ENCODE measurements at regions not wholly inside any gene's neighbourhood (a gene's known extent, or its start where the extent isn't known, plus 50 kb on each side); places are given as distances from the start of the nearest gene placed in this dataset.
"Not testable (repeated sequence)": the region's sequence is repeated elsewhere in the genome, so short reads cannot be mapped to it uniquely, and the experiment has no call there.

DNA sequence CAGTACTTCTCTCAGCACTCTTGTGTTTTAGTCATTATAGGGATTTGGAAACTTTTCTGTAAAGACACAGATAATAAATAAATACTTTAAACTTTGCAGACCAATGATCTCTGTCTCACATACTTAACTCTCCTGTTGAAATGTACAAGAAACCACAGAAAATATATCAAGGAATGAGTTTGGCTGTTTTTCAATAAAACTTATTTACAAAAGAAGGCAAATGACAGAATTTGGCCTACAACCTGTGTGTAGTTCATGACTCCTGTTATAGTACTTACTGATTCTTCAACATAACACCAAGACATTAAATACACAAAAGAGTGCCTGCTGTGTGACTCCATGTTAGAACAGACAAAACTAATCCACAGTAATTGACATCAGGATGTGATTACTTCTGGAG lies 510.0 kb upstream of the PHF14 start:
- no peak for DNase-seq (ENCODE audit: low spot score)

DNA sequence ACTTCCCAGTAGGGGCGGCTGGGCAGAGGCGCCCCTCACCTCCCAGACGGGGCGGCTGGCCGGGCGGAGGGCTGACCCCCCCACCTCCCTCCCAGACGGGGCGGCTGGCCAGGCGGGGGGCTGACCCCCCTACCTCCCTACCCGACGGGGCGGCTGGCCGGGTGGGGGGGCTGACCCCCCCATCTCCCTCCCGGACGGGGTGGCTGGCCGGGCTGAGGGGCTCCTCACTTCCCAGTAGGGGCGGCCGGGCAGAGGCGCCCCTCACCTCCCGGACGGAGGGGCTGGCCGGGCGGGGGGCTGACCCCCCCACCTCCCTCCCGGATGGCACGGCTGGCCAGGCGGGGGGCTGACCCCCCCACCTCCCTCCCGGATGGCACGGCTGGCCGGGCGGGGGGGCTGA lies 508.1 kb upstream of the PHF14 start:
- not testable (repeated sequence) for DNase-seq (ENCODE audit: low spot score)

DNA sequence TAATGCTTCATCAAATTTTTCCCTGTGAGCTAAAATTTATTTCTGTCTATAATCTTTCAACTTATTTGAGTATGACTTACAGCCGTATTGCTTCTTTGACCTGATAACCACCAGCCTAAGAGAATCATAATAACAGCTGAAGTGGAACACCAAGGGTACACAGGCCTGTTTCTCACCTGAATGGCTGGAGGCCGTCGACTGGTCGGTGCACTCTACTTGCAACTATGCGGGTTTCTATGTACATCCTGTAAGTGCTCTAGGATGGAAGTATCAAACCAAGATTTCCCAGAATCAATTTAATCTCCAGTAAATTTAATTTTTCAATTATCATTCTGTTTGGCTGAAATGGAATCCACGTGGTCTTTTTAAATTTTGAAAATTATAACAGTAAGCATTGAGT lies 504.8 kb upstream of the PHF14 start:
- DNase-seq (ENCODE audit: low spot score), result no peak

DNA sequence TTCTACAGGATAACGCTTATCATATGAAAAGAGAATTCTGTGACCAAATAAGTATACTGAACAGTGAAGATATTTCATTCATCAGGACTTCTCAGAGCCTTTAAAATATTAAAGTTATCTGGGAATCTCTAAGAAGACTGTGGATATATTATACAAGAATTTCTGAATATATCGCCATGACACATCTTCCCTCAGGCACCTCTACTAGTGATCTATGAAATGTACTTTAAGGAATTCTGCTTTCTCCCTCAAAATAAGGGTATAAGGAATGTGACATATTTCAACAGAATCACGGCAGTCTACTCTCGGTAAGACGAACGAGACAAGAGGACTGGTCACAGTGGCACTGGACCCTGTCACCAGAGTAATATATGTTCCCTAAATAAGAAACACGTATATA lies 504.2 kb upstream of the PHF14 start:
- DNase-seq (ENCODE audit: low spot score), result no peak

DNA sequence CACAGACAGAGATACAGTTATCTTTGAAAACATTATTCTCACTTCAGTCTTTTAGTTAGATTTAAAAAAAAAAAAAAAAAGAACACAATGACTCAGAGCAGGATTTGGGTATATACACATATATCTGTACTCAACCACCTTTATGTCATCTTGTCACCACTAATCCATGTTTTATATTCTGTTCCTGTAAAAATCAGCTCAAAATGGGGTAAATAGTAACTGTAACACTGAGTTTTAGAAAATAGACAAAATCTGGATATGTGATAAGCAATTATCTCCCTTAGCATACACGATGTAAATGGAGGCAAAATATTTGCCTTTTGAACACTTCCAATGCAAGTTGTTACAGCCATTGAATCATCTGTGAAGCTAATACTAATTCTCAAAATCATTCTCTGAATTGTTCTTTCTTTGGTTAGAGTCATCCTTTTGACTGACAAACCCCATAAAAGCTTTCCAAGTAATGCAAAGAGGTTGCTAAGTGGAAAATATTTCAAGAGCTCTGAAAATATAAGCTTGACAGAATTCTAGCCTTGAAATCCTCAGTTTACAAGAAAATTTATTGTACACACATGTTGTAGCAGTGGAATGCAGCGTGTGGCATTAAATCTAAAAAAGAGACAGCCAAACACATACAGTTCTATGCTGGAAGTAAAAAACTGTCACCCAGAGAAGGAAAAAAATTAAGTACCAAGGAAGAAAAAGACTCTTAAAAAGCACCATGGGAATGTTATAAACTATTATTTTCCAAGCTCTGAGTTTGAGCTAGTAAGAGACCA lies 502.2 kb upstream of the PHF14 start:
- no peak for DNase-seq (ENCODE audit: low spot score)

DNA sequence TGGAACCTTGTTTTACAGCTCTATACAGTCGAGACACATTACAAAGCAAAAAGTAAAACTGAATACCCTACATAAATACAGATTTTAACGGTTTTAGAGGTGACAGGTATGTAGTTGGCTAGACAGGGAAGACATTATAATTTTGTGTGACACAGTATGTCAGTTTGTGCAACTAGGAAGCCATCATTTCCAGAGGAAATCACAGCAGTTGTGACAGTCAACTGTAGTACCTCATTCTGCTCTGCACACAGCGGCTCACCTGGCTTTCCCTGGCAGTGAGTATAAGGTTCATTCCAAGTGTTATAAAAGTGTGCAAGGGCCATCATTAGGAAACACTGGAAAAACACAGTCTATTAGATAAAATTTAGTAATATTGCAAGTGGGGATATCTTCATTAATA lies 501.6 kb upstream of the PHF14 start:
- DNase-seq (ENCODE audit: low spot score), result no peak

DNA sequence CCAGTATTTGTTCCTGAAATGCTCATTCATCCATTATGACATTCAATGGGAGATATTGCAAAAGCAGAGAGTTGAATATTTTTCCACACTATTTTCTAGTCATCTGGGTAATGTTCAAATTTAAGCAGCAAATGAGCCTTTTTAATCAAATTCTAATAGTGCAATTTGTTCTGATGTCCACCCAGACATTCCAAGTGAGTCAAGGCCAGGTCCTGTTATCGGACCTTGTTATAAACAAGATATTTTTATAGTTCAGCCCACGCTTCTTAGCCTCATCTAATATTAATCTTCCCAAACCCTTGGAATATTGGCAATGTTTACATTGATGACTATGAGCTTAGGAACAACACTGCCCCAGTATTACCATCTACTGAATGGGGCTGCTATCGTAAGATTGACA lies 500.1 kb upstream of the PHF14 start:
- DNase-seq (ENCODE audit: low spot score), result no peak

DNA sequence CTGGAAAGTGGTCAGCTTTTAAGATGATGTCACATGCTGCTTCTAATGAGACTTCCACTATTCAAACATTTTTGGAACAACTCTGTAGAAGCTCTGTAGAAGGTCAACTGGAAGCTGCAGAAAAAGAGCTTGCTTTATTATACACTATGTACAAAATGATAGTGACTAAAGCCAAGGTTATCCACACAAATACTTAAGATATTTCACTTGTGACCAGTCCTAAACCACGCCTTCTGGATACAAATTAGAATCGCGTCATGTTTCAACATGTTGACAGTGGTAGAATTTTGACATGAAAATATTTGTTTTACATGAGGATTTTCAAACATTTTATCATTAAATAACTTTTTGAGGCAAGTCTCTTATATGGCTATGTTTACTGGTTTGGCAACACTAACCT lies 499.6 kb upstream of the PHF14 start:
- no peak for DNase-seq (ENCODE audit: low spot score)

DNA sequence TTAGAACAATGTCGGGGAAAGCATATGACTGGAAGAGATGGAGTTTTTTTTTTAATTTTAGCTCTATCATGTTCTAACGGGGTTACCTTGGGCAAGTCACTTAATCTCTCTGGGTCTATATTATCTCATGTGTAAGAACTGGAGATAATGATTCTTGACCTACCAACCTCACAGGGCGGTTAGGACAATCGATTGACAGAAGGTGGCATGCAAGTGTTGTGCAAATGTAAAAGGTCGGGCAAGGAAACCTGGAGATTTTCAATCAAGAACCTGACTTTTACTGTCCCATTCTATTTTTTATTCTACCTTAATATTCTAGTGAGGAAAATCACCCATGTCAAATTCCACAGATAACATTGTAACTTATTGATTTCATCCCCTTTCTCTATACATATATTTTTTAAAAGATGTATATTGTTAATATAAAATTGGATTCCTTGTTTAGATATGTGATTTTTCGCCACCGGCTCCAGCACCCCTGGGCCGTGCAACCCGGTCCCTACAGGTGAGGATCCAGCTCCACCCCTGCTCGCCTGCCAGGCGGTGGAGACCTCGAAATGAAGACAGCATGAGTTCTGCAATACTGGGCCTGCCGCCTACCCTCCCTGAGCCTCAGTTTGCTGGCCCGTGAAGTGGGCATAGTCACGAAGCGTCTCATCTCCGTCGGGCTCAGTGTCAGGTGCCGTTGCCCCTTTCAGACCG lies 497.6 kb upstream of the PHF14 start:
- no peak for DNase-seq (ENCODE audit: low spot score)

DNA sequence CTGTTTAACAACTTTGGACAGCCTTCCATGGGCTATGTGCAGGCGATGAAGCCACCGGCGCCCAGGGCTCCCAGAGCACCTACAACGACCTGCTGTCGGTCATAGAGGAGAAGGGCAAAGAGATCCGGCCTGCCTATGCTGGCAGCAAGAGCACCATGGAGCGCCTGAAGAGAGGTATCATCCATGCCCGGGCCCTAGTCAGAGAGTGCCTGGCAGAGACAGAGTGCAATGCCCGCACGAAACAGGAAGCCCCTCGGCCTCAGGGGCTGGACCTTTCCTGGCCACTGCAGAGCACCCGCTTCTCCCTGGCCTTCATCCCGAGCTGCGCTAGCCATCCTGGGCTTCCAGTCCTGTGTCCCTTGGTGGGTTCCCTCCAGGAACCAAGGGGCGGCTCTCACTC lies 497.0 kb upstream of the PHF14 start:
- no peak for DNase-seq (ENCODE audit: low spot score)

DNA sequence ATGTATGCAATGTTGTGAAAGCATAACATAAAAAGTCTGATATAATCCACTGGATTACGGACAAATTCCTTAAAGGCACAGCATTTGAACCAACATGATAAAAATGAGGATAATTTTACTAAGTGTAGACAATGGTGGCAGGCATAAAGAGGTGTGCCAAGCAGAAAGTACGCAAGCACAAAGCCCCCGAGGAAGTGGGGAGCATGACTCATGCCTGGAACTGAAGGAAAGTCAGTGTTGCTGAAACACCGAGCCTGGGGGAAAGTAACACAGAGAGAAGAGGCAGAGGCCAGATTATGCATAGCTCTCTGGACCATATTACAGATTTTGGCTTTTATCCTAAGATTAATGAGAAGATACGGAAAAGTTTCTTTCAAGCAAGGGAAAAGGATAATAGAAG lies 490.0 kb upstream of the PHF14 start:
- DNase-seq (ENCODE audit: low spot score), result no peak

DNA sequence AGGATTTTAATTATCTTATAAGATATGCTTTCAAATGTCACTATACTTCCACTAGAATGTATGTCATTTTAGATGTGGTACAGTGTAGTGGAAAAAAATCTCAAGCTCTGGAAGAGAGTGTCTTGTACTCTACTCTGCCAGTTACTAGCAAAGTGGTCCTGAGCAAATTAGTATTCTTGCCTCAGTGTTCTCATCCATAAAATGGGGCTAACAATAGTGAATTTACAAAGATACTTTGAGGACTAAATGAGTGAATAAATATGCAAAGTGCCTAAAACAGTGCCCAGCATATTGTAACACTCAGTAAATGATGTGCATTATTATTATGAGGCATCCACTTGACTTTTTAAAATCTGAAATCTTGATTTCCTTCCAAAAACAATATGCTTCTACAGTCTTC lies 488.9 kb upstream of the PHF14 start:
- no peak for DNase-seq (ENCODE audit: low spot score)

DNA sequence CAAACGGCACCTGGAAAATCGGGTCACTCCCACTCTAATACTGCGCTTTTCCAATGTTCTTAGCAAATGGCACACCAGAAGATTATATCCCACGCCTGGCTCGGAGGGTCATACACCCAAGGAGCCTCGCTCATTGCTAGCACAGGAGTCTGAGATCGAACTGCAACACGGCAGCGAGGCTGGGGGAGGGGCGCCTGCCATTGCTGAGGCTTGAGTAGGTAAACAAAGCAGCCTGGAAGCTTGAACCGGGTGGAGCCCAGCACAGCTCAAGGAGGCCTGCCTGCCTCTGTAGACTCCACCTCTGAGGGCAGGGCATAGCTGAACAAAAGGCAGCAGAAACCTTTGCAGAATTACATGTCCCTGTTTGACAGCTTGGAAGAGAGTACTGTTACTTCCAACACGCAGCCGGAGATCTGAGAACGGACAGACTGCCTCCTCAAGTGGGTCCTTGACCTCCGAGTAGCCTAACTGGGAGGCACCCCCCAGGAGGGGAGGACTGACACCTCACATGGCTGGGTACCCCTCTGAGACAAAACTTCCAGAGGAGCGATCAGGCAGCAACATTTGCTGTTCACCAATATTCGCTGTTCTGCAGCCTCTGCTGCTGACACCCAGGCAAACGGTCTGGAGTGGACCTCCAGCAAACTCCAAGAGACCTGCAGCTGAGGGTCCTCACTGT lies 472.3 kb upstream of the PHF14 start:
- not testable (repeated sequence) for DNase-seq (ENCODE audit: low spot score)

DNA sequence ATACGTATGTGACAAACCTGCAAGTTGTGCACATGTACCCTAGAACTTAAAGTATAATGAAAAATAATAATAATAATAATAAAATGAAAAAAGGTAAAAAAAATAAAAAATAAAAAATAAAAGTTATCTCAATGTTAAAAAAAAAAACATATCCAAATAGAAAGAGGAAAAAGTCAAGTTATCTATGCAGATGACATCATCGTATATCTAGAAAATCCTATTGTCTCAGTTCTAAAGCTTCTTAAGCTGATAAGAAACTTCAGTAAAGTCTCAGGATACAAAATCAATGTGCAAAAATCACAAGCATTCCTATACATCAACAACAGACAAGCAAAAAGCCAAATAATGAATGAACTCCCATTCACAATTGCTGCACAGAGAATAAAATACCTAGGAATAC lies 466.6 kb upstream of the PHF14 start:
- no peak for DNase-seq (ENCODE audit: low spot score)

DNA sequence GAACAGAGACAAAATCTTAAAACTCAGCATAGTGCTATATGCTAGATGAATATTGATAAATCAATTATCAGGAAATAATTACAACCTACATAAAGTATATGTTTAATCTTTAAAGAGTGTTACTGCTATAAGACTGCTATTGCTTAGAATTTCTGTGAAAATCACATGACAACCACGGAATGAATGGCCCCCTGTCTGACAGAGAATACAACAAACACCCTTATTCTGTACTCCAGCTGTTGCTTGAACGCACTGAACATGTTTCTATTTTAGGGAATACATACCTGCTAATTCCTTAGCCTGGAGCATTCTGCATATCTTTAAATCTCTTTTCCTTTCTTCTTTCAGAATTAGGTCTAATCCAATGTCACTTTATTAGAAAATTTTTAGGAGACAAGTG lies 452.4 kb upstream of the PHF14 start:
- no peak for DNase-seq (ENCODE audit: low spot score)

DNA sequence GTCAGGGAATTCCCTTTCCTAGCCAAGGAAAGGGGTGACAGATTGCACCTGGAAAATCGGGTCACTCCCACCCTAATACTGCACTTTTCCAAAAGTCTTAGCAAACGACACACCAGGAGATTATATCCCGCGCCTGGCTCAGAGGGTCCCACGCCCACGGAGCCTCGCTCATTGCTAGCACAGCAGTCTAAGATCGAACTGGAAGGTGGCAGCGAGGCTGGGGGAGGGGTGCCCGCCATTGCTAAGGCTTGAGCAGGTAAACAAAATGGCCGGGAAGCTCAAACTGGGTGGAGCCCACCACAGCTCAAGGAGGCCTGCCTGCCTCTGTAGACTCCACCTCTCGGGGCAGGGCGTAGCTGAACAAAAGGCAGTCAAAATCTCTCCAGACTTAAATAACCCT lies 440.2 kb upstream of the PHF14 start:
- not testable (repeated sequence) for DNase-seq (ENCODE audit: low spot score)

DNA sequence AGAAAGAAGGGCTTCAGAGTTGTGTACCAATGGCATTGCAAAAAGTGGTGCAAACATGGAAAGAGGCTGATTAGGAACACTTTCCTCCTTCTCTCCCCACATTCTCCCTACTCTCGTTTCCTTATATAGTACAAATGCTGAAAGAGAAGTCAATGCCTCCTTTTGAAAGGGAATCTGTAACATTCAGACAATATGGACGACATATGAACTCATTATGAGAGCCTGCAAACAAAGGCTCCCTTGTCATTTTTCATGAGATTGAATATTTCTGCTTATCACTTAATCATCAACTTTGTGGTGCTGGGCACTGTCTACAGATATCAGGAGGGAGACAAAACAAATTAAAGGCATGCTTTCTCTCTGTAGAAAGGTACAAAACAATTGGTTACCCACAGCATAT lies 437.1 kb upstream of the PHF14 start:
- DNase-seq (ENCODE audit: low spot score), result no peak

DNA sequence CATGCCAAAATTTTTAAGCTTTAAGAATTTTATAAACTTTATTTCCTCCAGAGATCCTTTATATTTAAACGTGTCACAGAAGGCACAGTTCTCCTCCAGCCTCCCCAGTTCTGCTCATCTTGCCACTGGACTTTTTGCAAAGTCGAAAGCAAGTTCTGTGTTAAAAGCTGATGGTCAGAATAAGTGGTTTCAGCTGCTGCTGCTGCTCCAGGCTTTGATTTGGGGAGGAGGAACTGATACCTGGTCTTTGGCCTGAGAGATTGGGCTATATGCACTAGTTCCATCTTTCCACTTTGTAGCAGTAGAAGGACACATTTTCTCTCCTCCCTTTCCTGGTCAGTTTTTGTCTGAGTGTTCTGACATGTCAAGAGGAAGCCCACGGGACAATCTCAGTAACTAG lies 435.9 kb upstream of the PHF14 start:
- no peak for DNase-seq (ENCODE audit: low spot score)

DNA sequence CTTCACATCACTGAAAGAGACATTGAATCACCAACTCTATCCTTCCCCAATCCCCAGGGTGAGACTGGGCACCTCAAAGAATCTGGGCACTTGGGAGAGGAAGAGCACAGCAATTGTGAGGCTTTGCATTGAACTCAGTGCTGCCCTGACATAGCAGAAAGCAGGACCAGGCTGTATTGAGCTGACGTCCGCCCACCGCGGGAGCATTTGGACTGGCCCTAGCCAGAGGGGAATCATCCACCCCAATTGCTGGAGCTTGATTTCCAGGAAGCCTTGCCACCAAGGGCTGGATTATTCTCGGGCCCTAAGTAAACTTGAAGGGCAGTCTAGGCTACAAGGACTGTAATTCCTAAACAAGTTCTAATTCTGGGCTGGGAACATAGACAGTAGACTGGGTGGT lies 416.3 kb upstream of the PHF14 start:
- no peak for DNase-seq (ENCODE audit: low spot score)

DNA sequence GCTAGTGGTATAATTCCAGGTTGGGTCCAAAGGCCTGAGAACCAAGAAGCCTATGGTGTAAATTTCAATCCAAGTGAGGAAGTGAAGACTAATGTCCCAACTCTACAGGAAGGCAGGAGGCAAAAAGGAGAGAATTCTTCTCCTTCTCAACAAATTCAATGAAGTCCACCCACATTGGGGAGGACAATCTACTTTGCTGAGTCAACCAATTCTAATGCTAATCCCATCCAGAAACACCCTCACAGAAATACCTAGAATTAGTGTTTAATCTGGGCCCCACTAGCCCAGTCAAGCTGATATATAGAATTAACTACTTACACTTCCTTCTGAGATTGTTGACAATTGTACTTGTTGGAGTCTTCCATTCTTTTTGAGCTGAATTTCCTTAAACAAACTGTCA lies 413.2 kb upstream of the PHF14 start:
- DNase-seq (ENCODE audit: low spot score), result no peak

DNA sequence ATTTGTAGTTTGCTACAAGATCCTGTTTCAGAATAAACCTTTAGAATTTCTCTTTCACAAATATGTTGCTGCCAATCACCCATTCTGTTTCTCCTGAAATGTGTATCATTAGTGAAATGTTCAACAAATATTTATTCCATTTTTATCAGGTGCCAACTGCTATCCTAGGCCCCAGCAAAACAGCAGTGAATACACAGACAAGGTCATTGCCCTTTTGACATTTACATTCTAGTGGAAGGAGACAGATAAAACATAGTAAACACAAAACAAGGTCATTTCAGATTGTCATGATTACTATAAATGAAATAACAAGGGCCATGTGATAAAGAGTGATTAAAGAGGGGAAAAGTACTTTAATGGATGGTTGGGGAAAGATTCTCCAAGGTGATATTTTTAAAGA lies 404.8 kb upstream of the PHF14 start:
- no peak for DNase-seq (ENCODE audit: low spot score)

DNA sequence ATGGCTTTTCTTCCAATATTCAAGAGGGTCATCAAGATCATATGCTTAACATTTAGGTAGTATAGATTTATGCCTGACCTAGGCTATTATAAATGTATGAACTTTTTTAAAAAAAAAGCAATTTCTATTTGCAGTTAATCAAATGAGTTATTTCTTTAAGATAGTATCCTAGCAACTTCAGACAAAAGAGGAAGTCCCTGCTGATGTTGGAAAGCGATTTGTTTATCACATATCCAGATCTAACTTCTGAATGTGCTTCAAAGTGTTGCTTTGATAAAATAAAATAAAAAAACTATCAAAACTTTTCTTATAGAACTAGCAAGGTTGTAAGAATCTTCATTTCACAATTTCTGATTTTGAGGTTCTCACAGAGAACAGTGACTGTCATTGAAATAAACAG lies 401.9 kb upstream of the PHF14 start:
- no peak for DNase-seq (ENCODE audit: low spot score)

DNA sequence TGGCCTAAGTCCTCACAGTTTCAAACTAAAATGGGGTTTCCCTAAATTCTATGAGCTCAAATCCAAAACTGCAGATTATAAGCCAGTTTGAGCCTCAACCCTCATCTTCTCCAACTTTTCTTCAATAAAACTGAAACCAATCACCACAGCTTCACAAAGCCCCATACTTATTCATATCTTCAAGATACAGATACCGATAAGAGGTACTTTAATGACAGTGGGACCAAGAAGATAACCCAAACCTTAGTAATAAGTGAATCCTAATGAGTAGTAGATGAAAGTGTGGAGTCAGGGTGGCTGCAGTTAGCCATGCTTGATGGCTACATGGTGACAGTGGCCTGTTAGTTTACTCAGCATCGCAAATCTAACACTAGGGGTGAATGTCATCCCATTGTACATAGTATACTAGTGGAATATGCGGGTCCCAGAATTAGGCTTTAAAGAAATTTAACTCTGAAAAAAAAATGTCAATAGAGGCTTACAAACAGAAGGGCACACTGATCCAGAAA lies 395.8 kb upstream of the PHF14 start:
- DNase-seq (ENCODE audit: low spot score), result no peak

Data from HT-29 (cell line).